GM19238 (cell line): ENCODE measurements at regions not wholly inside any gene's neighbourhood (a gene's known extent, or its start where the extent isn't known, plus 50 kb on each side); places are given as distances from the start of the nearest gene placed in this dataset.
"Not testable (repeated sequence)": the region's sequence is repeated elsewhere in the genome, so short reads cannot be mapped to it uniquely, and the experiment has no call there.

Source experiments
- DNase-seq: peaks from one replicate; pipeline ENCODE4 v3.0.0; 2011; ENCODE audit warnings: low spot score; ENCODE audit not compliant: insufficient read length

- no peak for DNase-seq
Observed at GRCh38 chr9:21690561-21690960, 111.9 kb upstream of the MTAP start.

DNA sequence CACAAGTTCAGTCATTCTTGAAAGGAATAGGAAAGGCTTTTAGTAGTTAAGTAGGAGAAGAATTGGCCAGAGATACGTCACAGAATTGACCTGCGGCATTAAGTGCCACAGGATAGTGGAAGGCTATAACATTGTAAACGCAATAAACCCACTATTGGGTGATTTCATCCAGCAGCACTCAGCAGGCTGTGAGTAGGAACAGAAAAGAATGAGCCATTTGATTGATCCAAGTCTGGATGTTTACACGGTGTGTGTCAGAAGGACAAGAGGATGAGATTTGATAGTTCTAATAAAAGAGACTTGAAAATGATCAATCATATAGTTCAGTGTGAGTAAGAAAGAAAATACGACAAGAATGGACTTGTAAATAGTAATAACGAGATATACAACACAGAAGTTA lies 110.0 kb upstream of the MTAP start:
- no peak for DNase-seq

- no peak for DNase-seq
Observed at GRCh38 chr9:21694424-21694823, 108.0 kb upstream of the MTAP start.

DNA sequence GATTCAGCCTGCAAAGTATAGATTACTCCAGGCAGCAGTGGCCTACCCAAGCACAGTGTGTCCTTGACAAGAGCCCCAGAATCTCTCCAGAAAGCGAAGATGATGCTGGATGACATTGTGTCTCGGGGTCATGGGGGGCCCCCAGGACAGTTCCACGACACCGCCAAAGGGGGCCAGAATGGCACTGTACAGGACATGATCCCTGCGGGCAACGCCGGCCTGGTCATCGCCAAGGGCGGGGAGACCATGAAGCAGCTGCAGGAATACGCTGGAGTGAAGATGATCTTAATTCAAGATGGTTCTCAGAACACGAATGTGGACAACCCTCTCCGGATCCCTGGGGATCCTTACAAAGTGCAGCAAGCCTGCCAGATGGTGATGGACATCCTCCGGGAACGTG lies 107.0 kb upstream of the MTAP start:
- no peak for DNase-seq

- no peak for DNase-seq
Observed at GRCh38 chr9:21695874-21696341, 106.5 kb upstream of the MTAP start.

- no peak for DNase-seq
Observed at GRCh38 chr9:21696411-21696871, 106.0 kb upstream of the MTAP start.

- no peak for DNase-seq
Observed at GRCh38 chr9:21708260-21708711, 94.2 kb upstream of the MTAP start.

GRCh38 chr9:21708856-21709255 lies 93.6 kb upstream of the MTAP start:
- no peak for DNase-seq

DNA sequence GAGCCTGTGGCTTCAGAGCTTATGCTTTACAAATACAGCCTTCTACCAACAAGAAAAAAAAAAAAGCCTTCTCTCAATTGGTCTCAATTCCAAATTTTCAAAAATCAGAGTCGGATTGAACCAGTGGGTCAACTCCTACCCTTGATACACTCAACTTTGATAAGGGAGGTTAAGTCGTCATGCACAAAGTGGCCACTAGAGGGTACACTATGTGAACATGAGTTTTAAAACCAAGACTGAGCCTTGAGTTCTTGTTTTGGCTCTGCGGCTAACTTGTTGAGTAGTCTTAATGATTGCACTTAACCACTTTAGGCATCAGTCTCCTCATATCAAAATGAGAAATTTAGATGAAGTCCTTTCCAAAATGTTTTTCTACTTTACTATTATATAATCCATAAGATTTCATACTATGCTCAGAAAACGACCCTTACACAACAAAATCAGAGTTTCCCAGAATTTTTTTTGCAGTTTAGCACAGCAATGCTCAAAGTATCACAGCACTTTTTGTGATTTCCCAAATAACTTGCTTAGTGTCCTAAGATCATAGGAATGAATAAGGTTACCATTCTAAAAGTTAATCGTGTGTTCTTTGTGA lies 92.9 kb upstream of the MTAP start:
- DNase-seq: no peak

GRCh38 chr9:21710548-21711191 lies 91.8 kb upstream of the MTAP start:
- DNase-seq: no peak

- DNase-seq: no peak
Observed at GRCh38 chr9:21711504-21711903, 90.9 kb upstream of the MTAP start.

DNA sequence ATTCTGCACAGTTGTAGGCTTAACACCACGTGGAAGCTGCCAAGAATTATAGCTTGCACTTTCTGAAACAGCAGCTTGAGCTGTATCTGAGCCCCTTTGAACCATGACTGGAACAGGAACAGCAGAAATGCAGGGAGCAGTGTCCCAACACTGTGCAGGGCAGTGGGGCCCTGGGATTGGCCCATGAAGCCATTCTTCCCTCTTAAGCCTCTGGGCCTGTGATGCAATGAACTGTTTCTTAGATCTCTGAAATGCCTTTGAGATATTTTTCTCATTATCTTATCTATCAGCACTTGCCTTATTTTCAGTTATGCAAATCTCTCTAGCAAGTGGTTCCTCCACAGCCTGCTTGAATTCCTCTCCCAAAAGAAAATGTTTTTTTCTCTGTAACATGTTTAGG lies 87.0 kb upstream of the MTAP start:
- no peak for DNase-seq

DNA sequence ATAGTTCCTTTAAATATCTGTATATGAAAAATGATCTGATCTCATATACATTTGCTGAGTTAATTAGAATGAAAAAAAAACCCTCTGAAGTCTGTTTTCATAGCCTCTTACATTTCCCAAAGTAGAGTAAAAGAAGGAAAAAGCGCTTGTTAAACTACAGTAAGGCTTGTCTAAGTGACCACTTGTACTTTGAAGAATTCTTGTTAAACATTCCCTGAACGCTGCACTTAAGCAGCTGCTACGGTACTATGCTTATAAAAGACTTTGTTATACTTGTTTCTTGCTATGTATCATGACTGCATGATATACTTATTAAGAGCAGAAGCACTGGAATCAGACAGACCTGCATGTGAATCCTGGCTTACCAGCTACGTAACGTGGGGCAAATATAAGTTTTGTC lies 81.7 kb upstream of the MTAP start:
- DNase-seq: no peak

DNA sequence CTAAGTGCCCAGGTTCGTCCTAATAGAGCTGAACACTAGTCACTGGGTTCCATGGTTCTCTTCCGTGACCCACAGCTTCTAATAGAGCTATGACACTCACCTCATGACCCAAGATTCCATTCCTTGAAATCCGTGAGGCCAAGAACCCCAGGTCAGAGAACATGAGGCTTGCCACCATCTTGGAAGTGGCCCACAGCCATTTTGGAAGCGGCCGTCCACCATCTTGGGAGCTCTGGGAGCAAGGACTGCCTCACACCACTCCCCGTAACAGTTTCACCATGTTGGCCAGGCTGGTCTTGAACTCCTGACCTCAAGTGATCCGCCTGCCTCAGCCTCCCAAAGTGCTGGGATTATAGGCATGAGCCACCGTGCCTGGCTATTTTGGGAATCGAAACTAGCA lies 75.0 kb upstream of the MTAP start:
- DNase-seq: not testable (repeated sequence)

- no peak for DNase-seq
Observed at GRCh38 chr9:21728781-21729180, 73.7 kb upstream of the MTAP start.

DNA sequence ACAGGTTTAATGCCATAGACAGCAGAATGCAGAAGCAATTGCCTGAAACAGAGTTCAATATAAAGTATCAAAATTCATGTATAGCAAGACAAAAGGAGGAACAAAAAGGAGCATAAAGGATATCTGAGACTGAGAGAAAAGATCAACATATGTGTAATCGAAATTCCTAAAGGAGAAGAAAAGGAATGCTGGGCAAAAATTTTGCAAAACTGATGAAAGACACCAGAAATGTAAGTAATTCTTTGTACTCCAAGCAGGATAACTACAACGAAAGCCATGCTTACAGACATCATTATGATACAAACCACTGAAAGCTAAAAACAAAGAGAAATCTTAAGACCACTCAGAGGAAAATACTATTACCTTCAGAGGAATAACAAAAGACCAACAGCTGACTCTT lies 72.8 kb upstream of the MTAP start:
- DNase-seq: no peak

GRCh38 chr9:21730899-21731298 lies 71.5 kb upstream of the MTAP start:
- DNase-seq: no peak

DNA sequence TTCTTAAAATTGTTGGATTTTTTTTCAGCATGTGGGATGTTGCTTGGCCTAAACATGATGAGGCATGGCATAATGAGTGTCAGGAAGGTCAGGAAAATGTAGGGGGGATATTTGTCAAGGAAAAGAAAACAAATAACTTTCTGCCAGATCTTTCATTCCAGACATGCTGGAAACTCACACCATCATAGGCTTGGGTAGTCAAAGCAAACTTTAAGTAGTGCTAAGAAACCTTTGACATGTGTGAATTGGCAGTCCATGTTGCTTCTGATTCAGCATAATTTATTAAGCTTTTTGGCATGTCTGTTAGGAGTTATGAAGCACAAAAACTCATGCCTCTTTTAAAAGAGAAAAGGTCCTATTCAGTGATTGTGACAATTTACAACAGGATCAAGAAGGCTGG lies 61.3 kb upstream of the MTAP start:
- DNase-seq: no peak

DNA sequence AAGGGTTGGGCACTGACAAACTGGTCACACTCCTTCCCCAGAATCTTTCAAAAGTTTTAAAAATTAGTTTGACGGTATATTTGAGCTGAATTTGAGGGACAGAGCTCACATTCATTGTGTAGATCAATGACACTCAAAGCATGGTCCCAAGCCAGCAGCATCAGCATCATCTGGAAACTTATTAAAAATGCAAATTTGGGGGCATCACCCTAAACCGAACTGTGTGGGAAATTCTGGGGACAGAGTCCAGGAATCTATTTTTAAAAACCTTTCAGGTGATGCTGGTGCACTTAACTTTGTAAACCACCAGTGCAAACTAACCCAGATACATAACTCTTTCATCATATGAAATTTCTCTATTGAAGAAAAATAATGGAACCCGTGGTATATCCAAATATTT lies 58.1 kb upstream of the MTAP start:
- DNase-seq: no peak

- DNase-seq: no peak
Observed at GRCh38 chr9:21744841-21745240, 57.6 kb upstream of the MTAP start.

DNA sequence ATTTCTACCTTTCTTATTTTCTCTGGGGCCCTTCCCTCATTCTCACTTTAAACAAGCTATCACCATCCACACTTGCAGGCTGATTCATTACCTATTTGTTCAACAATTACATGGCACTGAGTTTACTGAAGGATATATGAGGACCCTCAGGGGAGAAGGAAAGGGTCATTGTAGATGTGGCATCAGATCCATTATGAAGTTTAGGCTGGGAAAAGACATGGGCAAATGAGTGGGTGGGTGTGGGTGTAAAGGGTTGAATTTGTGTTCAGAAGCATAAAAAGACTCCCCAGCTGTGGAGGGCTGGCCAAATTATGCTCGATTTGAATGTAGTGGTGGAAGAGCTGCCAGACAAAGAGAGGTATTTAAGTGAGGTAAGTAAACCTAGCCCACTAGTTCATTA lies 55.9 kb upstream of the MTAP start:
- DNase-seq: no peak

DNA sequence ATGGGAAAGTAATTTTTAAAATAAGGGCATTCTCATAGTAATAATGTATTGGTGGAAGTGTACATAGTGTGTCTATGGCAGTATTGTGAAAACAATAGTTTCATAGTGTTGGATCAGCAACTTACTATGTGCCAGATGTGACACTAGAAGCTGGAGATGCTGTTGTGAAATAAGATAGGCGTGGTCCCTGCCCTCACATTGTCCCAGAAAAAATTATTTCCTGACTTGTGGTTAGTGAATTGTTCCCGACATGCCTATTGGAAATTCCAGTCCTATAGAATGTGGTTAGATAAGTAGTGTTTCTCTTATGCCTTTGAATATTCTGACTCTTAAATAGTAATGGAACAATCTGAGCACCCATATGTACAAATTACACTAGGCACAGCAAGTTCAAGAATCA lies 55.3 kb upstream of the MTAP start:
- no peak for DNase-seq

GRCh38 chr9:21750021-21750735 lies 52.3 kb upstream of the MTAP start:
- no peak for DNase-seq
